ENCODE measurements at regions not wholly inside any gene's neighbourhood (a gene's known extent, or its start where the extent isn't known, plus 50 kb on each side); places are given as distances from the start of the nearest gene placed in this dataset.

- TF ChIP-seq POLR2AphosphoS5 (IDR thresholded peaks at IDR 0.05), result no peak
- no peak for TF ChIP-seq CTCF (IDR thresholded peaks at IDR 0.05)
- no peak for TF ChIP-seq POLR2A (IDR thresholded peaks at IDR 0.05)
Observed at GRCh38 chr6:27786048-27786447, 126.1 kb downstream of the OR2B2 start.

Data from gastroesophageal sphincter (tissue), 3 donors.